HG03521 (cell line): ENCODE measurements at regions not wholly inside any gene's neighbourhood (a gene's known extent, or its start where the extent isn't known, plus 50 kb on each side); places are given as distances from the start of the nearest gene placed in this dataset.

ENCODE experiments used
- ATAC-seq: cut with Tn5 transposase; IDR thresholded peaks from one replicate; pipeline ENCODE4 v1.9.1; 2021; ENCODE audit warnings: mild to moderate bottlenecking, moderate library complexity; ENCODE audit not compliant: unreplicated experiment

GRCh38 chr13:44237881-44238421 lies 135.7 kb upstream of the SERP2 start:
- ATAC-seq, result no peak

GRCh38 chr13:44240611-44241145 lies 132.9 kb upstream of the SERP2 start:
- no peak for ATAC-seq

- ATAC-seq, result no peak
Observed at GRCh38 chr13:44241638-44242037, 132.0 kb upstream of the SERP2 start.

GRCh38 chr13:44242766-44243165 lies 130.9 kb upstream of the SERP2 start:
- ATAC-seq, result no peak

GRCh38 chr13:44243198-44243857 lies 130.3 kb upstream of the SERP2 start:
- ATAC-seq, result no peak

GRCh38 chr13:44244288-44244687 lies 129.3 kb upstream of the SERP2 start:
- no peak for ATAC-seq

GRCh38 chr13:44249431-44249836 lies 124.2 kb upstream of the SERP2 start:
- ATAC-seq, result no peak

GRCh38 chr13:44252938-44253337 lies 120.7 kb upstream of the SERP2 start:
- no peak for ATAC-seq

- no peak for ATAC-seq
Observed at GRCh38 chr13:44255771-44256364, 117.8 kb upstream of the SERP2 start.

GRCh38 chr13:44257796-44258195 lies 115.8 kb upstream of the SERP2 start:
- no peak for ATAC-seq

GRCh38 chr13:44259045-44260027 lies 114.3 kb upstream of the SERP2 start:
- peak; percentile 69 for ATAC-seq

- no peak for ATAC-seq
Observed at GRCh38 chr13:44260336-44260735, 113.3 kb upstream of the SERP2 start.

GRCh38 chr13:44263751-44264620 lies 109.6 kb upstream of the SERP2 start:
- ATAC-seq, result no peak

GRCh38 chr13:44266305-44266704 lies 107.3 kb upstream of the SERP2 start:
- ATAC-seq, result no peak

GRCh38 chr13:44266772-44267171 lies 106.9 kb upstream of the SERP2 start:
- ATAC-seq, result no peak

GRCh38 chr13:44267203-44267602 lies 106.4 kb upstream of the SERP2 start:
- no peak for ATAC-seq

- no peak for ATAC-seq
Observed at GRCh38 chr13:44267980-44268379, 105.6 kb upstream of the SERP2 start.

GRCh38 chr13:44268980-44269379 lies 104.6 kb upstream of the SERP2 start:
- ATAC-seq, result no peak

- ATAC-seq, result no peak
Observed at GRCh38 chr13:44270150-44270549, 103.5 kb upstream of the SERP2 start.

GRCh38 chr13:44271031-44271455 lies 102.6 kb upstream of the SERP2 start:
- no peak for ATAC-seq
